Right atrium auricular region (tissue), 2 donors: ENCODE measurements at regions not wholly inside any gene's neighbourhood (a gene's known extent, or its start where the extent isn't known, plus 50 kb on each side); places are given as distances from the start of the nearest gene placed in this dataset.

Experiments used
- DNase-seq: peaks from one replicate; pipeline ENCODE4 v3.0.0-alpha.2; 2019; ENCODE audit warnings: low spot score
- H3K27ac ChIP-seq, 2 donors: fragments of 200-600 bp; sonication (generic); 1 replicate in 1 of 2; 2 replicates in 1 of 2; pipeline ENCODE4 v1.5.1; 2016 to 2019
- H3K27me3 ChIP-seq, 2 donors: fragments of 200-600 bp; sonication (generic); one replicate each; pipeline versions ENCODE4 v1.5.1 to v1.6.0; 2017 to 2019
- H3K36me3 ChIP-seq: fragments of 200-600 bp; sonication (generic); one replicate; pipeline ENCODE4 v1.5.1; 2016
- H3K4me1 ChIP-seq, 2 donors: fragments of 200-600 bp; sonication (generic); one replicate each; pipeline versions ENCODE4 v1.5.1 to v1.6.0; 2017 to 2019
- H3K4me3 ChIP-seq, 2 donors: fragments of 200-600 bp; sonication (generic); 1 replicate in 1 of 2; 2 replicates in 1 of 2; pipeline ENCODE4 v1.5.1; 2017 to 2019; ENCODE audit warnings: mild to moderate bottlenecking in 1 of 2, moderate library complexity in 1 of 2
- H3K9me3 ChIP-seq, 2 donors: fragments of 200-600 bp; sonication (generic); one replicate each; pipeline ENCODE4 v1.5.1; 2019
- CTCF ChIP-seq, 2 donors: fragments of 200-600 bp; sonication (generic); IDR thresholded peaks; one replicate each; pipeline ENCODE4 v1.5.1; 2019; ENCODE audit warnings: antibody characterized with exemption in 2 of 2

- Histone ChIP-seq H3K4me1 (no peaks in the 10 kb centered on the region), H3K36me3 (no peaks in the 10 kb centered on the region), H3K9me3 (no peaks in the 10 kb centered on the region), H3K27me3 (no peaks in the 10 kb centered on the region), H3K4me3 (no peak overlapping the region), H3K27ac (no peak overlapping the region)
- TF ChIP-seq CTCF (IDR thresholded peaks at IDR 0.05) = no peak
- no peak for DNase-seq
Measured at GRCh38 chr9:27664121-27664779, 91.0 kb upstream of the C9orf72 start.

- no peak overlapping the region for H3K27ac ChIP-seq
- H3K4me1 ChIP-seq = no peaks in the 10 kb centered on the region
- H3K9me3 ChIP-seq = no peaks in the 10 kb centered on the region
- TF ChIP-seq CTCF (IDR thresholded peaks at IDR 0.05) = no peak
- H3K27me3 ChIP-seq = no peaks in the 10 kb centered on the region
- DNase-seq = no peak
- no peak overlapping the region for H3K4me3 ChIP-seq
- no peaks in the 10 kb centered on the region for H3K36me3 ChIP-seq
Measured at GRCh38 chr9:27665136-27665535, 91.9 kb upstream of the C9orf72 start.

GRCh38 chr9:27668280-27668679 is 95.0 kb upstream of the C9orf72 start:
- DNase-seq = no peak
- Histone ChIP-seq H3K27me3 (no peaks in the 10 kb centered on the region), H3K4me1 (no peaks in the 10 kb centered on the region), H3K36me3 (no peaks in the 10 kb centered on the region), H3K27ac (no peak overlapping the region), H3K9me3 (no peaks in the 10 kb centered on the region), H3K4me3 (no peak overlapping the region)
- TF ChIP-seq CTCF (IDR thresholded peaks at IDR 0.05) = no peak

- peaks cover 0 to 4% of the 10 kb centered on the region in 2 donors for H3K4me1 ChIP-seq
- H3K36me3 ChIP-seq = no peaks in the 10 kb centered on the region
- DNase-seq = no peak
- H3K27me3 ChIP-seq = no peaks in the 10 kb centered on the region
- TF ChIP-seq CTCF (IDR thresholded peaks at IDR 0.05) = no peak
- no peaks in the 10 kb centered on the region for H3K9me3 ChIP-seq
- no peak overlapping the region for H3K27ac ChIP-seq
- H3K4me3 ChIP-seq = no peak overlapping the region
Measured at GRCh38 chr9:27671636-27672035, 98.4 kb upstream of the C9orf72 start.

GRCh38 chr9:27672718-27673117 is 99.4 kb upstream of the C9orf72 start:
- no peaks in the 10 kb centered on the region for H3K36me3 ChIP-seq
- no peak overlapping the region for H3K4me3 ChIP-seq
- no peak overlapping the region for H3K27ac ChIP-seq
- H3K27me3 ChIP-seq = no peaks in the 10 kb centered on the region
- TF ChIP-seq CTCF (IDR thresholded peaks at IDR 0.05) = no peak
- no peak for DNase-seq
- H3K9me3 ChIP-seq = no peaks in the 10 kb centered on the region
- peaks cover 0 to 4% of the 10 kb centered on the region in 2 donors for H3K4me1 ChIP-seq

GRCh38 chr9:27673641-27674040 is 100.4 kb upstream of the C9orf72 start:
- no peak for DNase-seq
- no peak overlapping the region for H3K4me3 ChIP-seq
- TF ChIP-seq CTCF (IDR thresholded peaks at IDR 0.05) = no peak
- no peak overlapping the region for H3K27ac ChIP-seq
- no peaks in the 10 kb centered on the region for H3K9me3 ChIP-seq
- H3K27me3 ChIP-seq = no peaks in the 10 kb centered on the region
- H3K36me3 ChIP-seq = no peaks in the 10 kb centered on the region
- H3K4me1 ChIP-seq = peaks cover 0 to 4% of the 10 kb centered on the region in 2 donors
